ENCODE measurements at regions not wholly inside any gene's neighbourhood (a gene's known extent, or its start where the extent isn't known, plus 50 kb on each side); places are given as distances from the start of the nearest gene placed in this dataset.

GRCh38 chr14:24694680-24695079 lies 60.7 kb upstream of the GZMB start:
- H3K4me1 ChIP-seq (ENCODE audit: control insufficient read depth in 2 of 2, insufficient read depth in 2 of 2, low read length in 2 of 2): peaks cover 0 to 2% of the 10 kb centered on the region in 2 donors
- no peak overlapping the region for H3K27ac ChIP-seq (ENCODE audit: low read depth in 2 of 2, low read length in 2 of 2)
- no peaks in the 10 kb centered on the region for H3K36me3 ChIP-seq (ENCODE audit: control insufficient read depth in 2 of 2, insufficient read depth in 2 of 2, low read length in 2 of 2)
- no peaks in the 10 kb centered on the region for H3K27me3 ChIP-seq (ENCODE audit: control insufficient read depth in 2 of 2, insufficient read depth in 2 of 2, low read length in 2 of 2)
- no peak overlapping the region for H3K4me3 ChIP-seq (ENCODE audit: low read length in 2 of 2)
- no peak overlapping the region for H3K9ac ChIP-seq (ENCODE audit: low read depth in 1 of 2, low read length in 2 of 2)
- no peaks in the 10 kb centered on the region for H3K9me3 ChIP-seq (ENCODE audit: control insufficient read depth in 2 of 2, low read length in 2 of 2)

GRCh38 chr14:24693983-24694382 lies 60.0 kb upstream of the GZMB start:
- Histone ChIP-seq H3K9ac (ENCODE audit: low read depth in 1 of 2, low read length in 2 of 2) (no peak overlapping the region), H3K4me1 (ENCODE audit: control insufficient read depth in 2 of 2, insufficient read depth in 2 of 2, low read length in 2 of 2) (peaks cover 0 to 2% of the 10 kb centered on the region in 2 donors), H3K36me3 (ENCODE audit: control insufficient read depth in 2 of 2, insufficient read depth in 2 of 2, low read length in 2 of 2) (no peaks in the 10 kb centered on the region), H3K27me3 (ENCODE audit: control insufficient read depth in 2 of 2, insufficient read depth in 2 of 2, low read length in 2 of 2) (no peaks in the 10 kb centered on the region), H3K9me3 (ENCODE audit: control insufficient read depth in 2 of 2, low read length in 2 of 2) (no peaks in the 10 kb centered on the region), H3K4me3 (ENCODE audit: low read length in 2 of 2) (no peak overlapping the region), H3K27ac (ENCODE audit: low read depth in 2 of 2, low read length in 2 of 2) (no peak overlapping the region)

- no peaks in the 10 kb centered on the region for H3K27me3 ChIP-seq (ENCODE audit: control insufficient read depth in 2 of 2, insufficient read depth in 2 of 2, low read length in 2 of 2)
- H3K9me3 ChIP-seq (ENCODE audit: control insufficient read depth in 2 of 2, low read length in 2 of 2): no peaks in the 10 kb centered on the region
- no peak overlapping the region for H3K4me3 ChIP-seq (ENCODE audit: low read length in 2 of 2)
- H3K9ac ChIP-seq (ENCODE audit: low read depth in 1 of 2, low read length in 2 of 2): no peak overlapping the region
- no peak overlapping the region for H3K27ac ChIP-seq (ENCODE audit: low read depth in 2 of 2, low read length in 2 of 2)
- peaks cover 0 to 2% of the 10 kb centered on the region in 2 donors for H3K4me1 ChIP-seq (ENCODE audit: control insufficient read depth in 2 of 2, insufficient read depth in 2 of 2, low read length in 2 of 2)
- no peaks in the 10 kb centered on the region for H3K36me3 ChIP-seq (ENCODE audit: control insufficient read depth in 2 of 2, insufficient read depth in 2 of 2, low read length in 2 of 2)
Measured at GRCh38 chr14:24693353-24693737, 59.4 kb upstream of the GZMB start.

GRCh38 chr14:24692382-24693352 lies 58.7 kb upstream of the GZMB start:
- H3K4me3 ChIP-seq (ENCODE audit: low read length in 2 of 2): no peak overlapping the region
- H3K27ac ChIP-seq (ENCODE audit: low read depth in 2 of 2, low read length in 2 of 2): no peak overlapping the region

GRCh38 chr14:24690492-24690891 lies 56.5 kb upstream of the GZMB start:
- Histone ChIP-seq H3K4me1 (ENCODE audit: control insufficient read depth in 2 of 2, insufficient read depth in 2 of 2, low read length in 2 of 2) (peaks cover 0 to 2% of the 10 kb centered on the region in 2 donors), H3K27ac (ENCODE audit: low read depth in 2 of 2, low read length in 2 of 2) (no peak overlapping the region), H3K9ac (ENCODE audit: low read depth in 1 of 2, low read length in 2 of 2) (no peak overlapping the region), H3K36me3 (ENCODE audit: control insufficient read depth in 2 of 2, insufficient read depth in 2 of 2, low read length in 2 of 2) (no peaks in the 10 kb centered on the region), H3K9me3 (ENCODE audit: control insufficient read depth in 2 of 2, low read length in 2 of 2) (no peaks in the 10 kb centered on the region), H3K4me3 (ENCODE audit: low read length in 2 of 2) (no peak overlapping the region), H3K27me3 (ENCODE audit: control insufficient read depth in 2 of 2, insufficient read depth in 2 of 2, low read length in 2 of 2) (no peaks in the 10 kb centered on the region)

More at GRCh38 chr14:24692382-24693352, 58.7 kb upstream of the GZMB start:
- H3K9ac ChIP-seq (ENCODE audit: low read depth in 1 of 2, low read length in 2 of 2): no peak overlapping the region
- no peaks in the 10 kb centered on the region for H3K27me3 ChIP-seq (ENCODE audit: control insufficient read depth in 2 of 2, insufficient read depth in 2 of 2, low read length in 2 of 2)
- no peaks in the 10 kb centered on the region for H3K36me3 ChIP-seq (ENCODE audit: control insufficient read depth in 2 of 2, insufficient read depth in 2 of 2, low read length in 2 of 2)
- peaks cover 0 to 2% of the 10 kb centered on the region in 2 donors for H3K4me1 ChIP-seq (ENCODE audit: control insufficient read depth in 2 of 2, insufficient read depth in 2 of 2, low read length in 2 of 2)
- no peaks in the 10 kb centered on the region for H3K9me3 ChIP-seq (ENCODE audit: control insufficient read depth in 2 of 2, low read length in 2 of 2)

- Histone ChIP-seq H3K9ac (ENCODE audit: low read depth in 1 of 2, low read length in 2 of 2) (no peak overlapping the region), H3K27me3 (ENCODE audit: control insufficient read depth in 2 of 2, insufficient read depth in 2 of 2, low read length in 2 of 2) (no peaks in the 10 kb centered on the region), H3K27ac (ENCODE audit: low read depth in 2 of 2, low read length in 2 of 2) (no peak overlapping the region), H3K9me3 (ENCODE audit: control insufficient read depth in 2 of 2, low read length in 2 of 2) (no peaks in the 10 kb centered on the region), H3K4me1 (ENCODE audit: control insufficient read depth in 2 of 2, insufficient read depth in 2 of 2, low read length in 2 of 2) (no peaks in the 10 kb centered on the region), H3K4me3 (ENCODE audit: low read length in 2 of 2) (no peak overlapping the region), H3K36me3 (ENCODE audit: control insufficient read depth in 2 of 2, insufficient read depth in 2 of 2, low read length in 2 of 2) (no peaks in the 10 kb centered on the region)
Measured at GRCh38 chr14:24688030-24688658, 54.2 kb upstream of the GZMB start.

All from mucosa of rectum (tissue), 2 donors.